ENCODE measurements at regions not wholly inside any gene's neighbourhood (a gene's known extent, or its start where the extent isn't known, plus 50 kb on each side); places are given as distances from the start of the nearest gene placed in this dataset.

- Histone ChIP-seq H3K4me3 (ENCODE audit: low read depth in 2 of 2, low read length in 1 of 2) (no peak overlapping the region), H3K27ac (ENCODE audit: low read depth in 2 of 2, low read length in 1 of 2) (no peak overlapping the region), H4K20me1 (ENCODE audit: insufficient read depth) (no peaks in the 10 kb centered on the region), H3F3A (replicated peaks; ENCODE audit: insufficient read depth) (no peaks in the 10 kb centered on the region), H3K9me2 (no peaks in the 10 kb centered on the region), H3K9me3 (no peaks in the 10 kb centered on the region), H3K4me2 (no peak overlapping the region), H3K4me1 (ENCODE audit: control insufficient read depth in 1 of 2, insufficient read depth in 2 of 2, low read depth in 1 of 2, low read length in 1 of 2) (no peaks in the 10 kb centered on the region), H3K36me3 (replicated peaks in 1 of 2; ENCODE audit: control insufficient read depth in 1 of 2, insufficient read depth in 2 of 2, low read length in 1 of 2) (no peaks in the 10 kb centered on the region), H3K79me2 (ENCODE audit: insufficient read depth) (no peaks in the 10 kb centered on the region), H3K9ac (no peak overlapping the region), H2AFZ (ENCODE audit: low read depth) (peak overlapping the region; percentile 44; the same call in 1 of the 2 replicates), H3K27me3 (ENCODE audit: insufficient read depth) (no peaks in the 10 kb centered on the region)
- no peak for DNase-seq
- TF ChIP-seq GATA2 (CRISPR knock-in tag; IDR thresholded peaks at IDR 0.05) (no peak), EZH2phosphoT487 (IDR thresholded peaks at IDR 0.05; ENCODE audit: borderline replicate concordance, low read depth) (no peak), FOSL2 (IDR thresholded peaks at IDR 0.05; ENCODE audit: borderline replicate concordance, low read depth) (no peak), RCOR1 (IDR thresholded peaks at IDR 0.05; ENCODE audit: low read length) (no peak), FOXJ3 (CRISPR knock-in tag; IDR thresholded peaks at IDR 0.05) (no peak), IRF3 (IDR thresholded peaks at IDR 0.05; ENCODE audit: low read depth, low read length) (no peak), RFX5 (IDR thresholded peaks at IDR 0.05; ENCODE audit: low read length) (no peak), JUND (IDR thresholded peaks at IDR 0.05) (no peak), USF2 (IDR thresholded peaks at IDR 0.05; ENCODE audit: borderline replicate concordance, low read depth, low read length) (no peak), REST (IDR thresholded peaks at IDR 0.05; ENCODE audit: low read depth, low read length) (no peak), CHD2 (IDR thresholded peaks at IDR 0.05; ENCODE audit: low read length, partially characterized antibody) (no peak), MXI1 (IDR thresholded peaks at IDR 0.05; ENCODE audit: low read depth, low read length) (no peak), TEAD4 (IDR thresholded peaks at IDR 0.05; ENCODE audit: borderline replicate concordance, insufficient read depth) (no peak), SMC3 (IDR thresholded peaks at IDR 0.05; ENCODE audit: low read depth, low read length) (no peak), ELF1 (IDR thresholded peaks at IDR 0.05) (no peak)
- ChIA-PET CTCF (no interaction called here), POLR2A (no interaction called here)
- WGBS (ENCODE audit: low lambda C conversion rate) = 88% methylated on average over 7 of the region's 7 CpGs
Observed at GRCh38 chr4:92090887-92091286, 212.9 kb upstream of the GRID2 start.

Data from SK-N-SH (cell line).